Lower lobe of right lung (tissue), 2 donors: ENCODE measurements at regions not wholly inside any gene's neighbourhood (a gene's known extent, or its start where the extent isn't known, plus 50 kb on each side); places are given as distances from the start of the nearest gene placed in this dataset.

Experiments used
- ATAC-seq, 2 donors: fragments of 200-7000 bp; cut with Tn5 transposase; one replicate each; pipeline ENCODE4 v1.9.1; 2020 to 2022; ENCODE audit warnings: mild to moderate bottlenecking in 2 of 2, moderate library complexity in 2 of 2
- DNase-seq: peaks from one replicate; pipeline ENCODE4 v3.0.0-alpha.2; 2020
- H3K27ac ChIP-seq: fragments of 200-600 bp; one replicate; pipeline ENCODE4 v1.8.0; 2022
- H3K27me3 ChIP-seq: fragments of 200-600 bp; one replicate; pipeline ENCODE4 v1.8.0; 2022; ENCODE audit warnings: low read depth
- H3K36me3 ChIP-seq: fragments of 200-600 bp; one replicate; pipeline ENCODE4 v1.8.0; 2022; ENCODE audit warnings: mild to moderate bottlenecking
- H3K4me1 ChIP-seq: fragments of 200-600 bp; one replicate; pipeline ENCODE4 v1.8.0; 2022
- H3K4me3 ChIP-seq: fragments of 200-600 bp; one replicate; pipeline ENCODE4 v1.8.0; 2022; ENCODE audit warnings: mild to moderate bottlenecking
- H3K9me3 ChIP-seq: fragments of 200-600 bp; one replicate; pipeline ENCODE4 v1.8.0; 2022
- CTCF ChIP-seq: fragments of 200-600 bp; IDR thresholded peaks from one replicate; pipeline ENCODE4 v1.8.0; 2022; ENCODE audit warnings: antibody characterized with exemption, mild to moderate bottlenecking
- intact Hi-C: fragments of 100-400 bp; cut with DNase I; formaldehyde crosslinking; loops from one replicate; pipeline ENCODE4 v1.11.0; 2022
- donor health status: DM: no; HTN: yes; CAD: no; lungs with severe emphysema.

DNA sequence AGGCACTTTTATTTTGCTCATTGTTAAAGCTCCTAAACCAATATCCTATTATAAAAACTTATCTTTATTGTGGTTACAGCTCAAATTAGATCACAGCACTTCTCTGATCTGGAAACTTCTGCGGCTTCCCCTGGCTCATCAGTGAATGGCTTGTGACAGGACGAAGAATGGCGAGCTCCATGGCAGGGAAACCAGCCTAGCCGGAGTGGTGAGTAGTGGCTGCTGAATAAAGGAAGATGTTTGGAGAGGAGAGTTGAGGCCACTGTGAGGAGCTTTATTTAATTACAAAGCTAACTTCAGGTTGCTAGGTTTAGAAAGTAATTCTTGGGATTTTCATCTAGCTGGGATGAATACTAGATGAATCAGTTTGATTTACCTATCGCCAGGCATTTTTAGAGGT, 213.5 kb downstream of the CYRIA start:
- no peak for TF ChIP-seq CTCF

GRCh38 chr2:16446706-16447105, 218.9 kb downstream of the CYRIA start:
- no peak for DNase-seq
- intact Hi-C loops, result no loop called here
- Histone ChIP-seq H3K4me3 (no peak overlapping the region), H3K36me3 (no peaks in the 10 kb centered on the region), H3K27ac (no peak overlapping the region), H3K27me3 (no peaks in the 10 kb centered on the region), H3K4me1 (no peaks in the 10 kb centered on the region), H3K9me3 (no peaks in the 10 kb centered on the region)
- no peak for ATAC-seq
- no peak for TF ChIP-seq CTCF

More for the DNA sequence above, 213.5 kb downstream of the CYRIA start:
- no peak overlapping the region for H3K4me3 ChIP-seq
- intact Hi-C loops, result no loop called here
- no peak for ATAC-seq
- H3K27ac ChIP-seq, result no peak overlapping the region
- H3K9me3 ChIP-seq, result no peaks in the 10 kb centered on the region
- H3K4me1 ChIP-seq, result no peaks in the 10 kb centered on the region
- DNase-seq, result no peak
- H3K36me3 ChIP-seq, result no peaks in the 10 kb centered on the region
- no peaks in the 10 kb centered on the region for H3K27me3 ChIP-seq

GRCh38 chr2:16442971-16443370, 222.7 kb downstream of the CYRIA start:
- Histone ChIP-seq H3K4me3 (no peak overlapping the region), H3K36me3 (no peaks in the 10 kb centered on the region), H3K27me3 (no peaks in the 10 kb centered on the region), H3K9me3 (no peaks in the 10 kb centered on the region), H3K27ac (no peak overlapping the region), H3K4me1 (no peaks in the 10 kb centered on the region)
- ATAC-seq (no peak), DNase-seq (no peak)
- intact Hi-C loops, result no loop called here
- no peak for TF ChIP-seq CTCF

DNA sequence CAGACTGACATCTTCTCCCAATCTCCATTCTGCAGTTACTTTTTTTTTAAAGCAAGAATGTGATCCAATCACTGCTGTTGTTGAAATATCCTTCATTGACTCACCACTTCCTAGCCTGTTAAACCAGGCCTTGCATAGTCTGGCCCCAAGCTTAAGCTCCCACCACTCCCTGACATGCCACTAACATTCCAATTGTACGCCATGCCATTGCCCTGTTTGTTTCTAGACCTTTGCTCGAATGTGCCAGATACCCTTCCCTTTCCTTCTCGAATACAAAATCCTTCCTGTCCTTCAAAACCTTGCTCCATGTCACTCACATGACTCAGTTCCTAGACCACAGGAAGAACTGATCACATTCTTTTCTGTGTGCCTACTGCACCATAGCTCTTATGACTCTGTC, 224.2 kb downstream of the CYRIA start:
- intact Hi-C loops, result no loop called here
- no peaks in the 10 kb centered on the region for H3K4me1 ChIP-seq
- TF ChIP-seq CTCF, result no peak

DNA sequence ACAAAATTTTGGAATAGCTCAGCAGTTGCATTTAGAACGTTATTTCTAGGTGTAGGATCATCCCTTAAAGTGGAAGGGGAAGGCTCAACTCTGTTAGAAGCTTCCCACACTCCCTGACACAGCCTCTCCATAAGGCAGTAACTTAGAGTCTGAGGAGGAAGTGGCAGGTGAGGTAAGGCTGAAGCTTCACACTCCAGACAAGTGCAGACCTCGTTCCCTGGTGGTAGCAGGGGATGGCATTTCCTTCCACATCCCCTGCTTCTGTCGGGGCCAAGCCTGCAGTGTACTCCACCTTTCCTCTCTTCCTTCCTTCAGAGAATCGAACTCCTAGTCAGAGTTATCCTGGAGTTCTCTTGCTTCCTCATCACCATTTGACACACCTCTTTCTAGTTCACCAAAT, 224.7 kb downstream of the CYRIA start:
- H3K36me3 ChIP-seq, result no peaks in the 10 kb centered on the region

More for the DNA sequence above, 224.2 kb downstream of the CYRIA start:
- Histone ChIP-seq H3K27ac (no peak overlapping the region), H3K9me3 (no peaks in the 10 kb centered on the region), H3K27me3 (no peaks in the 10 kb centered on the region), H3K36me3 (no peaks in the 10 kb centered on the region), H3K4me3 (no peak overlapping the region)
- DNase-seq (no peak), ATAC-seq (no peak)

More for the DNA sequence above, 224.7 kb downstream of the CYRIA start:
- no peak overlapping the region for H3K27ac ChIP-seq
- DNase-seq (no peak), ATAC-seq (no peak)
- no peak for TF ChIP-seq CTCF
- no peaks in the 10 kb centered on the region for H3K9me3 ChIP-seq
- no peaks in the 10 kb centered on the region for H3K27me3 ChIP-seq
- no peaks in the 10 kb centered on the region for H3K4me1 ChIP-seq
- H3K4me3 ChIP-seq, result no peak overlapping the region
- intact Hi-C loops, result no loop called here
